Smooth muscle cell (in vitro differentiated cells): ENCODE measurements at regions not wholly inside any gene's neighbourhood (a gene's known extent, or its start where the extent isn't known, plus 50 kb on each side); places are given as distances from the start of the nearest gene placed in this dataset.

Source experiments
- DNase-seq: peaks from one replicate; lab custom pipeline; 2025; ENCODE audit not compliant: unreplicated experiment; lab: John Stamatoyannopoulos, UW
- H2AFZ ChIP-seq: fragments of 200-600 bp; sonication (generic); 2 replicates; pipeline ENCODE4 v1.6.0; 2016; ENCODE audit warnings: antibody characterized with exemption, low read depth, mild to moderate bottlenecking
- H3F3A ChIP-seq: fragments of 200-600 bp; sonication (generic); 2 replicates; pipeline ENCODE4 v1.6.0; 2017; ENCODE audit warnings: antibody characterized with exemption, low read depth
- H3K27ac ChIP-seq: fragments of 200-600 bp; sonication (generic); 2 replicates; pipeline ENCODE4 v1.5.1; 2016; ENCODE audit warnings: low read depth, mild to moderate bottlenecking
- H3K27me3 ChIP-seq: fragments of 200-600 bp; sonication (generic); 2 replicates; pipeline ENCODE4 v1.6.1; 2016; ENCODE audit warnings: low read depth, mild to moderate bottlenecking
- H3K36me3 ChIP-seq: fragments of 200-600 bp; sonication (generic); 2 replicates; pipeline ENCODE4 v1.5.1; 2016; ENCODE audit warnings: low read depth
- H3K4me1 ChIP-seq: fragments of 200-600 bp; sonication (generic); 2 replicates; pipeline ENCODE4 v1.5.1; 2016; ENCODE audit warnings: low read depth
- H3K4me2 ChIP-seq: fragments of 200-600 bp; sonication (generic); 2 replicates; pipeline ENCODE4 v1.6.0; 2016; ENCODE audit warnings: mild to moderate bottlenecking
- H3K4me3 ChIP-seq: fragments of 200-600 bp; sonication (generic); 2 replicates; pipeline ENCODE4 v1.5.1; 2016; ENCODE audit warnings: mild to moderate bottlenecking
- H3K79me2 ChIP-seq: fragments of 200-600 bp; sonication (generic); 2 replicates; pipeline ENCODE4 v1.6.0; 2016; ENCODE audit warnings: low read depth, mild to moderate bottlenecking
- H3K9ac ChIP-seq: fragments of 200-600 bp; sonication (generic); 2 replicates; pipeline ENCODE4 v1.6.0; 2016; ENCODE audit warnings: low read depth
- H3K9me3 ChIP-seq: fragments of 200-600 bp; sonication (generic); replicated peaks from 2 replicates; pipeline ENCODE4 v1.5.1; 2016; ENCODE audit warnings: low read depth
- H4K20me1 ChIP-seq: fragments of 200-600 bp; sonication (generic); 2 replicates; pipeline ENCODE4 v1.6.0; 2016; ENCODE audit warnings: low read depth
- CTCF ChIP-seq: fragments of 200-600 bp; sonication (generic); IDR thresholded peaks from 2 replicates; pipeline ENCODE4 v1.5.1; 2017; ENCODE audit warnings: borderline replicate concordance, mild to moderate bottlenecking, antibody characterized with exemption; ENCODE audit not compliant: insufficient read depth, poor library complexity, severe bottlenecking
- WGBS: methylation state at CpG from one replicate; pipeline ENCODE4 v1.1.7; 2016; ENCODE audit warnings: low lambda C conversion rate; 5-methylcytosine and 5-hydroxymethylcytosine counted together

DNA sequence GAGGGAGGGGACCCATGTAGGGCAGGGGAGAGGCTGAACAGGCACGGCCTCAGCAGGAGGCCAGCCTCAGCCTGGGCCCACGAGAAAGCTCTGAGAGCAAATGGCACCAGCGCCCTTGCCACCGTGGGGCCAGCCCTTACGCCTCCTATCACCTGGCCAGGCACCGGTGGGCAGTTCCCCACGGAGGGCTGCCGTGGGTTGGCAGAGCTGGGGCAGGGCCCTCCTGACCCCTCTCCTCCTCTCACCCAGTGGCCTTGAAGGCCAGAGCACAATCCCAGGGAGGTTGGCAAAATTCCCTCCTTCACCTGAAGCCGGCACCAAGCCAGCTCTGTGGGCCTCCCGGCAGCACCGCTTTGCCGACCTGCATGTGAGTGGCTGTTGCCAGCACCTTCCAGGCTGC, 53.1 kb upstream of the ENPP7 start:
- Histone ChIP-seq H3K4me2 (no peak overlapping the region), H2AFZ (no peak overlapping the region), H3K4me3 (no peak overlapping the region), H4K20me1 (no peaks in the 10 kb centered on the region), H3K4me1 (no peaks in the 10 kb centered on the region), H3K9me3 (no peaks in the 10 kb centered on the region), H3K79me2 (no peaks in the 10 kb centered on the region), H3K36me3 (no peaks in the 10 kb centered on the region), H3F3A (no peaks in the 10 kb centered on the region), H3K9ac (no peak overlapping the region), H3K27ac (no peak overlapping the region), H3K27me3 (no peaks in the 10 kb centered on the region)
- TF ChIP-seq CTCF, result no peak
- no peak for DNase-seq
- WGBS, result 84% methylated on average over 12 of the region's 12 CpGs

- H3K9ac ChIP-seq, result no peak overlapping the region
- whole genome bisulfite sequencing, result 87% methylated on average over 10 of the region's 10 CpGs
- no peaks in the 10 kb centered on the region for H4K20me1 ChIP-seq
- H3K4me1 ChIP-seq, result no peaks in the 10 kb centered on the region
- no peak overlapping the region for H3K27ac ChIP-seq
- H3K9me3 ChIP-seq, result no peaks in the 10 kb centered on the region
- H3K27me3 ChIP-seq, result no peaks in the 10 kb centered on the region
- H3K36me3 ChIP-seq, result no peaks in the 10 kb centered on the region
- H3F3A ChIP-seq, result no peaks in the 10 kb centered on the region
- no peak for TF ChIP-seq CTCF
- no peak for DNase-seq
- H2AFZ ChIP-seq, result no peak overlapping the region
- H3K79me2 ChIP-seq, result no peaks in the 10 kb centered on the region
- H3K4me2 ChIP-seq, result no peak overlapping the region
- no peak overlapping the region for H3K4me3 ChIP-seq
Measured at GRCh38 chr17:79676796-79677195, 53.9 kb upstream of the ENPP7 start.

GRCh38 chr17:79675413-79675725, 55.4 kb upstream of the ENPP7 start:
- TF ChIP-seq CTCF, result no peak
- no peak overlapping the region for H3K4me3 ChIP-seq
- no peaks in the 10 kb centered on the region for H3F3A ChIP-seq
- DNase-seq, result no peak
- no peaks in the 10 kb centered on the region for H3K9me3 ChIP-seq
- no peaks in the 10 kb centered on the region for H3K4me1 ChIP-seq
- H3K4me2 ChIP-seq, result no peak overlapping the region
- H3K27me3 ChIP-seq, result no peaks in the 10 kb centered on the region
- H3K9ac ChIP-seq, result no peak overlapping the region
- no peaks in the 10 kb centered on the region for H3K79me2 ChIP-seq
- H3K27ac ChIP-seq, result no peak overlapping the region
- WGBS, result 91% methylated on average over 3 of the region's 3 CpGs
- H3K36me3 ChIP-seq, result no peaks in the 10 kb centered on the region
- no peaks in the 10 kb centered on the region for H4K20me1 ChIP-seq
- no peak overlapping the region for H2AFZ ChIP-seq

- no peaks in the 10 kb centered on the region for H3F3A ChIP-seq
- H3K27me3 ChIP-seq, result peaks cover 4% of the 10 kb centered on the region
- H3K9ac ChIP-seq, result no peak overlapping the region
- no peak overlapping the region for H3K4me2 ChIP-seq
- no peaks in the 10 kb centered on the region for H3K36me3 ChIP-seq
- no peaks in the 10 kb centered on the region for H3K79me2 ChIP-seq
- no peak overlapping the region for H3K4me3 ChIP-seq
- TF ChIP-seq CTCF, result no peak
- no peaks in the 10 kb centered on the region for H3K9me3 ChIP-seq
- no peaks in the 10 kb centered on the region for H3K4me1 ChIP-seq
- no peak for DNase-seq
- H2AFZ ChIP-seq, result no peak overlapping the region
- no peaks in the 10 kb centered on the region for H4K20me1 ChIP-seq
- WGBS, result 86% methylated on average over 15 of the region's 15 CpGs
- H3K27ac ChIP-seq, result no peak overlapping the region
Measured at GRCh38 chr17:79674506-79675412, 56.0 kb upstream of the ENPP7 start.
